Neuronal stem cell (in vitro differentiated cells): ENCODE measurements at regions not wholly inside any gene's neighbourhood (a gene's known extent, or its start where the extent isn't known, plus 50 kb on each side); places are given as distances from the start of the nearest gene placed in this dataset.
A peak's percentile ranks its signal among the peaks of the same experiment; 100 is the strongest.

Source experiments
- DNase-seq: peaks from one replicate; pipeline ENCODE4 v3.0.0-alpha.2; 2013; ENCODE audit warnings: low spot score
- H2AFZ ChIP-seq: one replicate; pipeline ENCODE4 v1.6.1; 2013; ENCODE audit warnings: mild to moderate bottlenecking, low read length, inconsistent platforms
- H2AK5ac ChIP-seq: 2 replicates; pipeline ENCODE4 v1.6.1; 2013; ENCODE audit warnings: low read depth, mild to moderate bottlenecking, inconsistent platforms, low read length, moderate library complexity, mixed read lengths
- H2BK120ac ChIP-seq: 2 replicates; pipeline ENCODE4 v1.6.1; 2013; ENCODE audit warnings: low read depth, mild to moderate bottlenecking, inconsistent platforms, low read length, moderate library complexity, mixed read lengths
- H2BK12ac ChIP-seq: one replicate; pipeline ENCODE4 v1.6.1; 2013; ENCODE audit warnings: low read length, inconsistent platforms
- H2BK15ac ChIP-seq: 2 replicates; pipeline ENCODE4 v1.6.1; 2013; ENCODE audit warnings: mild to moderate bottlenecking, low read length, inconsistent platforms, mixed read lengths
- H2BK5ac ChIP-seq: one replicate; pipeline ENCODE4 v1.6.1; 2013; ENCODE audit warnings: inconsistent platforms, mild to moderate bottlenecking, low read length, moderate library complexity
- H3K14ac ChIP-seq: one replicate; pipeline ENCODE4 v1.6.1; 2013; ENCODE audit warnings: low read length, inconsistent platforms
- H3K18ac ChIP-seq: 2 replicates; pipeline ENCODE4 v1.6.1; 2013; ENCODE audit warnings: low read length, inconsistent platforms
- H3K23ac ChIP-seq: 2 replicates; pipeline ENCODE4 v1.6.1; 2013; ENCODE audit warnings: low read depth, mild to moderate bottlenecking, mixed read lengths, low read length, inconsistent platforms; ENCODE audit not compliant: poor library complexity
- H3K27ac ChIP-seq: replicated peaks from 3 replicates; pipeline ENCODE4 v1.5.1; 2013; ENCODE audit warnings: low read length, inconsistent platforms
- H3K27me3 ChIP-seq, 3 experiments: 2 replicates each; pipeline ENCODE4 v1.6.1; 2013; ENCODE audit warnings: low read length in 3 of 3, mild to moderate bottlenecking in 2 of 3, inconsistent platforms in 1 of 3, low read depth in 1 of 3, mixed read lengths in 1 of 3, moderate library complexity in 1 of 3; ENCODE audit not compliant: control insufficient read depth in 3 of 3, insufficient read depth in 3 of 3
- H3K36me3 ChIP-seq, 2 donors: replicated peaks in 1 of 2; 2 replicates each; pipeline ENCODE4 v1.6.1; 2013; ENCODE audit warnings: low read length in 2 of 2; ENCODE audit not compliant: control insufficient read depth in 2 of 2, insufficient read depth in 2 of 2
- H3K4ac ChIP-seq: 2 replicates; pipeline ENCODE4 v1.6.1; 2013; ENCODE audit warnings: inconsistent platforms, mild to moderate bottlenecking, low read length, moderate library complexity
- H3K4me1 ChIP-seq, 2 donors: 1 replicate in 1 of 2; 2 replicates in 1 of 2; pipeline ENCODE4 v1.6.1; 2013; ENCODE audit warnings: low read length in 2 of 2, low read depth in 1 of 2; ENCODE audit not compliant: control insufficient read depth in 2 of 2, insufficient read depth in 1 of 2
- H3K4me2 ChIP-seq: one replicate; pipeline ENCODE4 v1.6.1; 2013; ENCODE audit warnings: mild to moderate bottlenecking, low read length, inconsistent platforms; ENCODE audit not compliant: insufficient read depth, poor library complexity, severe bottlenecking
- H3K4me3 ChIP-seq, 2 donors: 2 replicates each; pipeline ENCODE4 v1.5.1; 2013; ENCODE audit warnings: low read length in 2 of 2, mild to moderate bottlenecking in 2 of 2, inconsistent platforms in 1 of 2, moderate library complexity in 1 of 2
- H3K79me1 ChIP-seq: one replicate; pipeline ENCODE4 v1.6.1; 2013; ENCODE audit warnings: low read depth, mild to moderate bottlenecking, inconsistent platforms, low read length, moderate library complexity
- H3K9ac ChIP-seq: one replicate; pipeline ENCODE4 v1.6.1; 2013; ENCODE audit warnings: mild to moderate bottlenecking, low read depth, low read length, inconsistent platforms; ENCODE audit not compliant: poor library complexity
- H3K9me3 ChIP-seq, 2 donors: replicated peaks in 1 of 2; 2 replicates each; pipeline versions ENCODE3 to v1.6.1; 2013; ENCODE audit warnings: low read length in 2 of 2, mild to moderate bottlenecking in 2 of 2, inconsistent platforms in 1 of 2, low read depth in 1 of 2, mixed read lengths in 1 of 2, moderate library complexity in 1 of 2; ENCODE audit not compliant: control insufficient read depth in 2 of 2, insufficient read depth in 1 of 2
- H4K8ac ChIP-seq: one replicate; pipeline ENCODE4 v1.6.1; 2013; ENCODE audit warnings: low read depth, mild to moderate bottlenecking, inconsistent platforms, low read length, moderate library complexity
- H4K91ac ChIP-seq: one replicate; pipeline ENCODE4 v1.6.1; 2013; ENCODE audit warnings: low read length, low read depth, mild to moderate bottlenecking, inconsistent platforms; ENCODE audit not compliant: poor library complexity
- WGBS, 2 donors: extraction: QIAGEN DNeasy Blood & Tissue Kit; methylation state at CpG; one replicate each; pipeline ENCODE4 v1.1.7; 2013; ENCODE audit warnings: missing lambda C conversion rate in 2 of 2, mixed read lengths in 1 of 2; ENCODE audit not compliant: insufficient read length in 2 of 2, insufficient replicate concordance in 1 of 2; ENCODE audit errors: extremely low coverage in 2 of 2; 5-methylcytosine and 5-hydroxymethylcytosine counted together

DNA sequence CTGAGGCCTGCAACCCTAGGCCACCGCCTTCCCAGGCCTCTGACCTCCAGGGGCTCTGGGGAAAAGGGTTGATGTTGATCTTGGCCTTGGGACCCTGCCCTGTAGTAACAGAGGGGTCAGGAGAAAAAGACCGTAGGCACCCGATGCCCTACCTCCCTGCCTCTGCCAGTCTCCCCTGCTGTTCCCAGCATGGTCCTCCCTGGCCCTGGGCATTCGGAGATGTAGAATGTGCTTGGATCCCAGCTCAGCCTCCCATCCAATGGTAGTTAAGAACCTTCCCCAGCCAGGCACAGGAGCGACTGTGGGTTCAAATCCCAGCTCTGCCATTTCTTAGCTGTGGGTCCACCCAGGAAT is 72.0 kb upstream of the TARDBP start:
- no peak for DNase-seq
- Histone ChIP-seq H3K14ac (no peak overlapping the region), H4K8ac (no peak overlapping the region), H2BK15ac (no peak overlapping the region), H3K18ac (no peak overlapping the region), H3K27ac (no peak overlapping the region), H3K4me1 (peaks cover 8 to 11% of the 10 kb centered on the region in 2 donors), H3K4ac (no peak overlapping the region), H2AK5ac (no peak overlapping the region), H3K4me2 (no peak overlapping the region), H4K91ac (no peak overlapping the region), H3K23ac (no peak overlapping the region), H3K36me3 (no peaks in the 10 kb centered on the region), H2BK5ac (no peak overlapping the region), H3K9ac (no peak overlapping the region), H3K27me3 (peaks cover 0 to 60% (median 0%) of the 10 kb centered on the region in 3 experiments), H3K4me3 (no peak overlapping the region), H2BK12ac (no peak overlapping the region), H2AFZ (peak overlapping the region; percentile 57), H3K79me1 (no peaks in the 10 kb centered on the region), H2BK120ac (no peak overlapping the region), H3K9me3 (no peaks in the 10 kb centered on the region)
- no CpG with 5 or more reads among the region's 5 CpGs for WGBS, 2 donors

DNA sequence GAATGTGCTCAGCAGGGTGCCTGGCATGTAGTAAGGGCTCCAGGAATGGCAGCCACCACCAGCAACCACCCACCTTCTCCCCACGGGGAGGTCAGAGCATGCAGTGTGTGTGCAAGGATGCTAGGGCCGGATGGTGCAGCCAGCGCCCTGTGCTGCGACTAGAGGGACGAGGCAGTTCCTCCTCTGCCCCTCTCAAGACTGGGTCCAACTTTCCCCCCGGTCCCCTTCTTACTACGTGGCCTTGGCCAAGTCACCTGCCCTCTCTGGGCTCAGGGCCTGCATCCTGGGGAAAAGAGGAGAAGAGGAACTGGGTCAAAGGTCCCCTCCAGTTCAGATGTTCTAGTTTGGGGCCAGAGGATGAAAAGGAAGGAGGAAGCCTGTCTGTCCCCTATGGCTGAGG is 71.6 kb upstream of the TARDBP start:
- no peak overlapping the region for H4K91ac ChIP-seq
- H3K4me1 ChIP-seq, result peaks cover 8 to 13% of the 10 kb centered on the region in 2 donors
- H2BK15ac ChIP-seq, result no peak overlapping the region
- H3K27me3 ChIP-seq, result peaks cover 0 to 64% (median 0%) of the 10 kb centered on the region in 3 experiments
- no peak overlapping the region for H3K18ac ChIP-seq
- H2AK5ac ChIP-seq, result peak overlapping the region; percentile 1
- H3K23ac ChIP-seq, result no peak overlapping the region
- H3K4me3 ChIP-seq, result no peak overlapping the region
- no peak overlapping the region for H4K8ac ChIP-seq
- no peak overlapping the region for H3K4ac ChIP-seq
- H2BK120ac ChIP-seq, result no peak overlapping the region
- H3K9me3 ChIP-seq, result no peaks in the 10 kb centered on the region
- no peaks in the 10 kb centered on the region for H3K36me3 ChIP-seq
- H3K14ac ChIP-seq, result no peak overlapping the region
- no CpG with 5 or more reads among the region's 7 CpGs for WGBS, 2 donors
- no peak overlapping the region for H3K9ac ChIP-seq
- no peak overlapping the region for H2BK5ac ChIP-seq
- no peak overlapping the region for H2AFZ ChIP-seq
- DNase-seq, result no peak
- no peak overlapping the region for H2BK12ac ChIP-seq
- no peaks in the 10 kb centered on the region for H3K79me1 ChIP-seq
- no peak overlapping the region for H3K27ac ChIP-seq
- no peak overlapping the region for H3K4me2 ChIP-seq

DNA sequence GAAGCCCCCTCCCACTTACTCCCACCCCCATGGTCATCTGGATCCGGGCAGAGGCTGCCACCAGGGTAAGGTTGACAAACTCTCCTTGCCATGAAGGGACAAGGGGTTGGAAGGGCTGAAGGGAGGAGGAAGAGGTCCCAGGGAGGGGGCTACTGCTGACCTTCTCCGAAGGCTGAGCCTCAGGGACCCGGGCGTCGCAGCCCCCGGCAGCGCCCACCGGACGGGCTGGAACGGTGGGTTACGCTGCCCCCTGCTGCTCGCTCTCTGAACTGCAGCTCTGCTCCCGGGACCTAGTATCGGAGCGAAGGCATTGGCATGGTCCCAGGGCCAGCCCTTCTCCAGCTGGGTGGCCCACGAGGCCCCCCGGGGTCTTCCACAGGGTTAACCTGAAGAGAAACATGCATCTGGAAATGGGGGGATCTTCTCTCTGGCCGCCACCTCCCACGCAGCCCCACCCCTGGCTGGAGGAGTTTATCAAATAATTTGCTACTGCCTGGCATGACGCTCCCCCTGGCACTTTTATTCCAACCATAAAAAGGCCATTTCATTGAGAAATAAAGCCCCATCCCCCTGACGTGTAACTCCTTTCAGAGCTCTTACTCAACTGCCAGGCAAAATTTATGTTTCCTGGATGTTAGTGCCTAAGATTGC is 70.4 kb upstream of the TARDBP start:
- Histone ChIP-seq H2BK120ac (no peak overlapping the region), H3K4me1 (peaks cover 8 to 13% of the 10 kb centered on the region in 2 donors), H3K79me1 (no peaks in the 10 kb centered on the region), H4K8ac (no peak overlapping the region), H2BK15ac (peak overlapping the region; percentile 22), H4K91ac (no peak overlapping the region), H3K18ac (peak overlapping the region; percentile 6), H2AFZ (peak overlapping the region; percentile 69), H3K36me3 (no peaks in the 10 kb centered on the region), H3K27me3 (peaks cover 0 to 66% (median 0%) of the 10 kb centered on the region in 3 experiments), H3K4me3 (no peak overlapping the region), H3K4me2 (peak overlapping the region; percentile 56), H3K14ac (no peak overlapping the region), H2BK5ac (no peak overlapping the region), H3K23ac (no peak overlapping the region), H2BK12ac (no peak overlapping the region), H2AK5ac (no peak overlapping the region), H3K4ac (no peak overlapping the region), H3K9me3 (no peaks in the 10 kb centered on the region), H3K27ac (no peak overlapping the region), H3K9ac (no peak overlapping the region)
- peak; percentile 67 for DNase-seq
- WGBS, 2 donors, result no CpG with 5 or more reads among the region's 21 CpGs

DNA sequence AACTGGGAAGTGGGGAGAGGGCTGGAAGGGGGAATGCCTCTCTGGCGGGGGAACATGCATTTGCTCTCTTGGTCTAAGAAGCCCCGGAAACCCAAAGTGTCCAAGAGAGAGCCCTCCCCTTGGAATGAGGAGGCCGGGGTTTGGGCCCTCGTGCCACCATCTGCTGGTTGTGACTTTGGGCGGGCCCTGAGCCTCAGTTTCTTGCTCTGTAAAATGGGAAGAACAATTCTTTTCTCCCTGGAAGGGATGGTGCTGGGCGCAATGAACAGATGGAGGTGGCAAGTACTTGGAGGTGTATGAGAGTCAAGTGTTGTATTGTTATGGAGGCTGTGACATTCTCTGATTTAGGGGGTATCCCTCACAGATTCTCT is 69.9 kb upstream of the TARDBP start:
- Histone ChIP-seq H2BK5ac (no peak overlapping the region), H2BK12ac (no peak overlapping the region), H2AFZ (no peak overlapping the region), H2BK15ac (no peak overlapping the region), H3K4me1 (peaks cover 8 to 13% of the 10 kb centered on the region in 2 donors), H3K4ac (no peak overlapping the region), H3K4me3 (no peak overlapping the region), H3K18ac (no peak overlapping the region), H3K27ac (no peak overlapping the region), H3K4me2 (no peak overlapping the region), H2AK5ac (no peak overlapping the region), H3K79me1 (no peaks in the 10 kb centered on the region), H3K36me3 (no peaks in the 10 kb centered on the region), H4K91ac (no peak overlapping the region), H3K14ac (no peak overlapping the region), H3K27me3 (peaks cover 0 to 61% (median 0%) of the 10 kb centered on the region in 3 experiments), H3K9me3 (no peaks in the 10 kb centered on the region), H4K8ac (no peak overlapping the region), H2BK120ac (no peak overlapping the region), H3K23ac (no peak overlapping the region), H3K9ac (no peak overlapping the region)
- no CpG with 5 or more reads among the region's 6 CpGs for WGBS, 2 donors
- DNase-seq, result no peak
